B cell (primary cell): ENCODE measurements at regions not wholly inside any gene's neighbourhood (a gene's known extent, or its start where the extent isn't known, plus 50 kb on each side); places are given as distances from the start of the nearest gene placed in this dataset.

Source experiments
- ATAC-seq: fragments of 200-7000 bp; cut with Tn5 transposase; one replicate; pipeline ENCODE4 v1.10.0; 2021; ENCODE audit warnings: low read depth, mild to moderate bottlenecking, moderate number of reproducible peaks, moderate library complexity
- CTCF ChIA-PET: fragments of 350-600 bp; sonication (Branson Sonifier 250); formaldehyde crosslinking; loops from one replicate; lab custom pipeline; 2021; ENCODE audit warnings: antibody characterized with exemption, inconsistent platforms; lab: Charles Lee
- POLR2A ChIA-PET: fragments of 350-600 bp; sonication (Branson Sonifier 250); formaldehyde crosslinking; loops from one replicate; lab custom pipeline; 2021; ENCODE audit warnings: antibody characterized with exemption; lab: Charles Lee
- DNase-seq: peaks from one replicate; pipeline ENCODE4 v3.0.0; 2013
- H2AFZ ChIP-seq: 2 replicates; pipeline ENCODE4 v1.6.1; 2012; ENCODE audit warnings: mild to moderate bottlenecking, low read depth, low read length; ENCODE audit not compliant: insufficient read depth, poor library complexity, severe bottlenecking
- H3K27ac ChIP-seq, 2 donors: 1 replicate in 1 of 2; 2 replicates in 1 of 2; pipeline ENCODE4 v1.5.1; 2012 to 2013; ENCODE audit warnings: low read length in 2 of 2, mild to moderate bottlenecking in 2 of 2, moderate library complexity in 1 of 2
- H3K27me3 ChIP-seq, 4 experiments: fragments of 200-600 bp in 1 of 4; sonication (generic) in 1 of 4; replicated peaks in 1 of 4; 1 replicate in 2 of 4; 2 replicates in 2 of 4; pipeline versions ENCODE4 v1.6.1 to v1.7.0; 2013 to 2016; ENCODE audit warnings: low read length in 3 of 4, mild to moderate bottlenecking in 2 of 4, mixed read lengths in 1 of 4, moderate library complexity in 1 of 4; ENCODE audit not compliant: insufficient read depth in 4 of 4, control insufficient read depth in 3 of 4; ENCODE audit errors: control extremely low read depth in 1 of 4
- H3K36me3 ChIP-seq, 2 experiments: replicated peaks in 1 of 2; 1 replicate in 1 of 2; 2 replicates in 1 of 2; pipeline versions ENCODE4 v1.6.1 to v1.7.1; 2013; ENCODE audit warnings: low read length in 1 of 2; ENCODE audit not compliant: insufficient read depth in 2 of 2, control insufficient read depth in 1 of 2; ENCODE audit errors: control extremely low read depth in 1 of 2, extremely low read depth in 1 of 2
- H3K4me1 ChIP-seq, 2 donors: fragments of 200-600 bp in 1 of 2; sonication (generic) in 1 of 2; 1 replicate in 1 of 2; 2 replicates in 1 of 2; pipeline versions ENCODE4 v1.5.1 to v1.6.1; 2013 to 2017; ENCODE audit warnings: low read length in 2 of 2; ENCODE audit not compliant: control insufficient read depth in 2 of 2, insufficient read depth in 2 of 2
- H3K4me2 ChIP-seq: replicated peaks from 2 replicates; pipeline ENCODE3; 2012; ENCODE audit warnings: mild to moderate bottlenecking, low read depth, low read length; ENCODE audit not compliant: poor library complexity, severe bottlenecking
- H3K4me3 ChIP-seq, 5 experiments: fragments of 200-600 bp in 1 of 5; sonication (generic) in 1 of 5; 1 replicate in 3 of 5; 2 replicates in 2 of 5; pipeline versions ENCODE4 v1.5.1 to v1.7.0; 2011 to 2016; ENCODE audit warnings: low read length in 4 of 5, mild to moderate bottlenecking in 4 of 5, low read depth in 2 of 5, control low read depth in 1 of 5, moderate library complexity in 1 of 5; ENCODE audit not compliant: insufficient read depth in 1 of 5; ENCODE audit errors: control extremely low read depth in 1 of 5, extremely low read depth in 1 of 5
- H3K79me2 ChIP-seq: fragments of 200-600 bp; sonication (generic); one replicate; pipeline ENCODE4 v1.6.0; 2016; ENCODE audit warnings: low read length; ENCODE audit not compliant: control insufficient read depth, insufficient read depth
- H3K9ac ChIP-seq: fragments of 200-600 bp; sonication (generic); 2 replicates; pipeline ENCODE4 v1.6.1; 2017; ENCODE audit warnings: mild to moderate bottlenecking, low read length, moderate library complexity
- H3K9me3 ChIP-seq, 3 donors: one replicate each; pipeline versions ENCODE4 v1.6.1 to v1.7.1; 2013; ENCODE audit warnings: low read length in 2 of 3; ENCODE audit not compliant: control insufficient read depth in 2 of 3, insufficient read depth in 1 of 3; ENCODE audit errors: control extremely low read depth in 1 of 3
- H4K20me1 ChIP-seq: 2 replicates; pipeline ENCODE4 v1.6.0; 2012; ENCODE audit warnings: mild to moderate bottlenecking, low read length; ENCODE audit not compliant: insufficient read depth, control insufficient read depth, poor library complexity, severe bottlenecking
- H3K27ac Mint-ChIP-seq: one replicate; pipeline ENCODE4 v1.8.0; 2021; ENCODE audit warnings: mixed read lengths
- H3K27me3 Mint-ChIP-seq: one replicate; pipeline ENCODE4 v1.8.0; 2021; ENCODE audit warnings: mixed read lengths
- H3K4me1 Mint-ChIP-seq: one replicate; pipeline ENCODE4 v1.8.0; 2021; ENCODE audit warnings: mixed read lengths
- H3K4me3 Mint-ChIP-seq: one replicate; pipeline ENCODE4 v1.8.0; 2021; ENCODE audit warnings: mixed read lengths
- H3K9me3 Mint-ChIP-seq: one replicate; pipeline ENCODE4 v1.8.0; 2022; ENCODE audit warnings: mixed read lengths; ENCODE audit not compliant: insufficient read depth
- CTCF ChIP-seq: fragments of 200-600 bp; IDR thresholded peaks from one replicate; pipeline ENCODE4 v1.8.0; 2022; ENCODE audit warnings: antibody characterized with exemption, mild to moderate bottlenecking
- EZH2 ChIP-seq: IDR thresholded peaks from 2 replicates; pipeline ENCODE4 v1.6.1; 2012; ENCODE audit warnings: borderline replicate concordance, low read depth, mild to moderate bottlenecking, moderate library complexity, low read length; ENCODE audit not compliant: insufficient read depth, poor library complexity, severe bottlenecking
- WGBS: methylation state at CpG from one replicate; pipeline ENCODE4 v1.1.5; 2013; ENCODE audit warnings: missing lambda C conversion rate; ENCODE audit not compliant: insufficient coverage; 5-methylcytosine and 5-hydroxymethylcytosine counted together
- intact Hi-C: fragments of 100-400 bp; cut with micrococcal nuclease; formaldehyde crosslinking; loops from one replicate; pipeline ENCODE4 v1.10.0; 2022

DNA sequence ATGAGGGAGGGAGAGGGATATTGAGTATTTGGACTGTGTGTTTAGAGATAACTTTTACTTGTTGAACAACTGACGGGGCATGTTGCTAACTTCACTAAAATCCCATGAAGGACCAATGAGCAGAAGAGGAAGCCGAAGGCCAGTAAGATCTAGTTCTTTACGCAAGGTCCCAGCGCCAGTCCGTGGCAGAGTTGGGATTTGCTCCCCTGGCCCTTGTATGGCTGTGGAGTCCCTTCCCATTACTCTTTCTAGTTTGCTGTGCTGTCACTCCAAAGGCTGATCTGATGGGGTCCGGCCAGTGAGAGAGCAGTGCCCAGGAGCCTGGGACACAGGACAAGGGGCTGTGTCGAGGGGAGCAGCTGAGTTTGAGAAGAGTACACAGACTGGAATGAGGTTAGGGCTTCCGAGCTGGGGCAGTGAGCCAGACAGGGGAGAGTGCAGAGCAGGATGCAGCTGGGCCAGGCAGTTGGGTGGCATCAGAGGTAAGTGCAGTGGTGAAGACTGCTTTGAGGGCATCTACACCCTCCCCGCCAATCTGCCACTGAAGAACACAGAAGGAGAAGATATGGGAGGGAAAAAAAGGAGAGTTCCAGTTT is 692.9 kb upstream of the HS6ST1 start:
- no peaks in the 10 kb centered on the region for H3K4me1 Mint-ChIP-seq
- no peaks in the 10 kb centered on the region for H3K9me3 Mint-ChIP-seq
- TF ChIP-seq CTCF (no peak), EZH2 (no peak)
- 68% methylated on average over 7 of the region's 9 CpGs for WGBS
- no peak overlapping the region for H3K9ac ChIP-seq
- no peak overlapping the region for H3K27ac ChIP-seq
- no peaks in the 10 kb centered on the region for H3K36me3 ChIP-seq
- no peak overlapping the region for H3K27ac Mint-ChIP-seq
- no peaks in the 10 kb centered on the region for H3K4me1 ChIP-seq
- H2AFZ ChIP-seq = no peak overlapping the region
- H3K79me2 ChIP-seq = no peaks in the 10 kb centered on the region
- CTCF ChIA-PET = no interaction called here
- peaks cover 4% of the 10 kb centered on the region for H3K27me3 Mint-ChIP-seq
- H3K9me3 ChIP-seq = no peaks in the 10 kb centered on the region
- no peaks in the 10 kb centered on the region for H3K27me3 ChIP-seq
- H4K20me1 ChIP-seq = no peaks in the 10 kb centered on the region
- intact Hi-C loops = no loop called here
- H3K4me3 Mint-ChIP-seq = no peak overlapping the region
- POLR2A ChIA-PET = no interaction called here
- H3K4me2 ChIP-seq = no peak overlapping the region
- ATAC-seq = no peak
- no peak overlapping the region for H3K4me3 ChIP-seq
- DNase-seq = no peak

DNA sequence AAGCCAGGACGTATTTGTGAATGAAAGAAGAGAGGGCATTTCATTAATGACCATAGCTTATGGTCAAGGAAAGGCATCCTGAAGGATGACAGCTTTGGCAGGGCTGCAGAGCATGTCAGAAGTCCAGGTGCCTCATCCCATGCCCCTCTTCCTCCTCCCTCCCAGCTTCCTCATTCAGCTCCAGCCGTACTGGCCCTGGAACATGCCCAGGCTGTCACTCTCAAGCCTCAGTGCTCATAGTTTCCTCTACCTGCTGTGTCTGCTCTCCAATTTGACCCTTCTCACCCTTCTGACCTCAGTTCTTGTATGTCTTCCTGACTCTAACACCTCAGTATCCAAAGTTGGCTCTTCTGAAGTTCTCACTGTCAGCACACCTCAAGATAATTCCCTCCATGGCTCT is 695.8 kb upstream of the HS6ST1 start:
- ATAC-seq (no peak), DNase-seq (no peak)
- no peaks in the 10 kb centered on the region for H3K9me3 ChIP-seq
- no peak overlapping the region for H3K4me3 Mint-ChIP-seq
- no peaks in the 10 kb centered on the region for H3K79me2 ChIP-seq
- H3K27me3 Mint-ChIP-seq = no peaks in the 10 kb centered on the region
- no peaks in the 10 kb centered on the region for H3K4me1 Mint-ChIP-seq
- H3K4me2 ChIP-seq = no peak overlapping the region
- no peak overlapping the region for H2AFZ ChIP-seq
- no peak overlapping the region for H3K4me3 ChIP-seq
- H3K36me3 ChIP-seq = no peaks in the 10 kb centered on the region
- H3K27me3 ChIP-seq = no peaks in the 10 kb centered on the region
- CTCF ChIA-PET = no interaction called here
- intact Hi-C loops = no loop called here
- TF ChIP-seq EZH2 = no peak
- TF ChIP-seq CTCF = no peak
- no peaks in the 10 kb centered on the region for H4K20me1 ChIP-seq
- POLR2A ChIA-PET = no interaction called here
- no peak overlapping the region for H3K27ac ChIP-seq
- H3K27ac Mint-ChIP-seq = no peak overlapping the region
- H3K9me3 Mint-ChIP-seq = no peaks in the 10 kb centered on the region
- 50% methylated on average over 1 of the region's 2 CpGs for WGBS
- H3K4me1 ChIP-seq = no peaks in the 10 kb centered on the region
- H3K9ac ChIP-seq = no peak overlapping the region
